H1 (cell line): ENCODE measurements at regions not wholly inside any gene's neighbourhood (a gene's known extent, or its start where the extent isn't known, plus 50 kb on each side); places are given as distances from the start of the nearest gene placed in this dataset.

Experiments
- ATF2 ChIP-seq: IDR thresholded peaks from 2 replicates; pipeline ENCODE4 v1.6.1; 2012; ENCODE audit warnings: low read length, inconsistent platforms

DNA sequence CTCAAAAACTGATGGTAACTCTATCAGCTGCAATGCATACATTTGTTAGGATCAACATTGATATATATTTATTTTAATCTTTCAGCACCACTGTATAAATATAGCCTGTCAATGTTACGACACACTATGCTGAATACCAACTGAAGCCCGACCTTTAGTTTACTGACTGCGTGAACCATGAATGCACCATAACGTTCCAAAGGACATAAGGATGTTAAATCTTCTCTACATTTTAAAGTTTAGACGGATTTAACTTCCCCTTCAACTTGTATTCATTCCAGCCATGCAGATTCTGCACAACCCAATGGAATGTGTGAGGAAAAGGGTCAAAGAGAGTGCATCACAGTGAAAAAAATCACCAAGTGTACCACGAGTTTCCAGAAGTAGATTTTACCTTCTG lies 489.5 kb downstream of the IRS1 start (continued):
- TF ChIP-seq ATF2 = no peak
